ENCODE measurements at regions not wholly inside any gene's neighbourhood (a gene's known extent, or its start where the extent isn't known, plus 50 kb on each side); places are given as distances from the start of the nearest gene placed in this dataset.
"Not testable (repeated sequence)": the region's sequence is repeated elsewhere in the genome, so short reads cannot be mapped to it uniquely, and the experiment has no call there.

GRCh38 chr1:199533361-199533760 lies 494.1 kb upstream of the NR5A2 start:
- not testable (repeated sequence) for TF ChIP-seq EZH2 (IDR thresholded peaks at IDR 0.05; ENCODE audit: borderline replicate concordance, low read depth, low read length, poor library complexity, severe bottlenecking)
- TF ChIP-seq, protein P1, sequence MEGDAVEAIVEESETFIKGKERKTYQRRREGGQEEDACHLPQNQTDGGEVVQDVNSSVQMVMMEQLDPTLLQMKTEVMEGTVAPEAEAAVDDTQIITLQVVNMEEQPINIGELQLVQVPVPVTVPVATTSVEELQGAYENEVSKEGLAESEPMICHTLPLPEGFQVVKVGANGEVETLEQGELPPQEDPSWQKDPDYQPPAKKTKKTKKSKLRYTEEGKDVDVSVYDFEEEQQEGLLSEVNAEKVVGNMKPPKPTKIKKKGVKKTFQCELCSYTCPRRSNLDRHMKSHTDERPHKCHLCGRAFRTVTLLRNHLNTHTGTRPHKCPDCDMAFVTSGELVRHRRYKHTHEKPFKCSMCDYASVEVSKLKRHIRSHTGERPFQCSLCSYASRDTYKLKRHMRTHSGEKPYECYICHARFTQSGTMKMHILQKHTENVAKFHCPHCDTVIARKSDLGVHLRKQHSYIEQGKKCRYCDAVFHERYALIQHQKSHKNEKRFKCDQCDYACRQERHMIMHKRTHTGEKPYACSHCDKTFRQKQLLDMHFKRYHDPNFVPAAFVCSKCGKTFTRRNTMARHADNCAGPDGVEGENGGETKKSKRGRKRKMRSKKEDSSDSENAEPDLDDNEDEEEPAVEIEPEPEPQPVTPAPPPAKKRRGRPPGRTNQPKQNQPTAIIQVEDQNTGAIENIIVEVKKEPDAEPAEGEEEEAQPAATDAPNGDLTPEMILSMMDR (conservative IDR thresholded peaks at IDR 0.05; ENCODE audit: low read depth, low read length) = not testable (repeated sequence)

Data from A673 (cell line).